Suppressor macrophage (primary cell): ENCODE measurements at regions not wholly inside any gene's neighbourhood (a gene's known extent, or its start where the extent isn't known, plus 50 kb on each side); places are given as distances from the start of the nearest gene placed in this dataset.
"Not testable (repeated sequence)": the region's sequence is repeated elsewhere in the genome, so short reads cannot be mapped to it uniquely, and the experiment has no call there.

ENCODE experiments used
- DNase-seq, 4 experiments: peaks; one replicate each; pipeline ENCODE4 v3.0.0-alpha.2; 2020 to 2022

DNA sequence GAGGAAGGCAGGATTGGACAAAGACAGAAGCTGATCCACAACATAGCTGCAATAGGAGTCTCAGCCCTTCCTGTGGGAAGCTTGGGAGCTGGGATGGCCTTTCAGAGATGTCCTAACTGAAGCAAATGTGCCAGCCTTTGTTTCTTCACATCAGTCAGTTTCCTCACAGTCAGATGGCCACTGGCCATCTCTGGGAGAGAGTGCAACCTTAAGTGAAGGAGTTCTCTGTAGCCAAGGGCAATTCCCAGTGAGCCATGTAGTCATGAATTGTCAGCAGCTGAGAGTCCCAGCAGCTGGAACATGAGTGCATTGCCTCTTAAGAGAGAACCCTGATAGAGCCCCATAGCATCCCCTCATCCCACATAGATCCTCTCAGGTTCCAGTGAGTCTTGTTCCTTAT is 89.1 kb upstream of the LIFR start:
- no peak for DNase-seq

DNA sequence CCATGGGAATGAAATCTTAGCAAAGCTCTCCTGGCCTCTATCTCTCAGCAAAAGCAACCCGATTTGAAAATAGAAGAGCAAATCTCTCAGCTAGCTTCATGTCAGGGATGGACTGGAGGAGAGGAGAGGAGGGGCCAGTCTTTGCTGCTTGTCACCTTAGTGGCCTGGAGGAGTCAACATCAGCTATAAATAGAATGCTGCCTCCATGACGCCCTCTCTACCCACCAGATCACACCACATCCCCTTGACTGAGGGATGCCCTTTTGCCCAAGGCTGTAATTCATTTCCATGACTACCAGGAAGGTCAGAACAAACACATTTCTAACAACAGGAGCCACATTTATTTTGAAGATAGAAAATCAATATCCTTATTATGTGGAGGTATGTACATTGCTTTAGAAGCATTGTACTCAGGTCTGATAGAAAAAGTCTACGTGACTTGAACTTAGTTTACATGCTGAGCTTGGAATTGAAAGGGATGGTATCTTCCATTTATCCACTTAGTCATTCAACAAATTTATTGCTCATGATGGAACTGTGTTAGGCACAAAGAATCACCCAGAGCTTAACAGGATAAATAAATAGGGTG is 92.4 kb upstream of the LIFR start:
- no peak for DNase-seq

DNA sequence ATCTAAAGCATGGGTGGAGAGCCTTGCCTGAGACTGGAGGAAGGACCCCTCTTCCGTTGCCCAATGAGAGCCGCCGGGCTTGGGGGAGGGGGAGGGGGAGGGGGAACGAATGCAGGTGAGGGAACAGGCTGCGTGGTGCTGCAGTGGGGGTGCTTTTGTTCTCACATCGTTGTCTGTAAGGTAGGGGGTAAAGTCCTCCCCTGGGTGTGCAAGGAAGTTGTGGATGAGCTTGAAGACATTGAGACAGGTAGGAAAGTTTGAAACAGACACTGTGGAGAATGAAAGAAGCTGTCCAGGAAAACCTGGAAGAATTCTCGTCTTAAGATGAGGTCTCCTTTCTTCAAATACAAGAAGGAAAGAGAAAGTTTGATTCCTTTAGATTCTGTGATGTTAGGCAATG is 94.1 kb upstream of the LIFR start:
- no peak for DNase-seq

DNA sequence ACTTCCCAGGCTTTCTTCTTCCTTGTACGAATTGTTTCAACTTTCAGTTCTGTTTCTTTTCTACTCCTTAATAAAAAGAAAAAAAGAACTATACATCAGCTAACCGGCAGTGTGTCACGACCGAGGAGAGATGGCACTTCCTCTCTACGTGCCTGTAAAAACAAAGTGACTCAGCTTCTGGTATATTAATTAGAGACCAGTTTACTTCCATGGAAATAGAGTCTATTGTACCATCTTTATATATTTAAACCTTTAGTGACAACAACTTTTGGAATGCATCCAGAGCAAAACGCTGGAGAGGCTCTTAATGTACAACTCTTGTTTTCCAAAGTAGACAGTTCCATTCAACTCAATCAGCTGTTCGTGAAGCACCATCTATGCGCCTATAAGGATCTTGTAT is 94.5 kb upstream of the LIFR start:
- DNase-seq = peak in 2 of 4 experiments; percentile 22 to 23

DNA sequence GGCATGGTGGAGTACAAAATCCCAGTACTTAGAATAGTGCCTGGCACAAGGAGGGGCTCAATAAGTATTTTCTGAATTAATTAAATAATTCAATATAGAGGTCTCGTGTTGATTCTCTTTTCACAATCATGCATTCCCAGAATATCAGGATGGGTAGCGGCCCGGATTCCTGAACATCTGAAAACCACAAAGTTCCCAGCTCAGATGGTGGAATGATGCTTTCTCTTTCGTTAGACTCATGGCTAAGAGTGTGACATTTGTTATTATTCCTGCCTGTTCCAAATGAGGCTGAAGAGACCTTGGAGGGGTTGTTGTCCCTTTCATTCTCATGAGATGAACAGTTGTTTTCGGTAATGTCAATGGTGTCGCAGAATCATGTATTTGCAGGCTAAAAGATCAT is 95.4 kb upstream of the LIFR start:
- no peak for DNase-seq

DNA sequence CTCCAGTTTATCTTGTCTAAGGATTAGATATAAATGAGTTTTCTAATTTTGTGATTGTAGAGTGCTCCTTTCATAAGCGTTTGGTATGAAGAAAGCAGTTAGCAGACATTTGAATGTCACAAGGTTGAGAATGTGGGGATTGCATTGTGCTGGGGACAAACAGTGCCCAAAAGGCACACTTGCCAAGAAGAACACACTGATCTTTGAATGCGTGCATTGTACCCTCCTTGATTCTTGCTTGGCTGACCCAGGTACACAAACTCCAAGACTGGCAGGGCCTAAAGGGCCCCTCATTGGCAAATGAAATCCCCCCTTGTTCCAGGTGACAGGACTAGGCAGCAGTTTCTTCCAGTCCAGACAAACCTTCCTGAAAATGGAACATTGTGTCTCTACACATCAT is 96.9 kb upstream of the LIFR start:
- no peak for DNase-seq

DNA sequence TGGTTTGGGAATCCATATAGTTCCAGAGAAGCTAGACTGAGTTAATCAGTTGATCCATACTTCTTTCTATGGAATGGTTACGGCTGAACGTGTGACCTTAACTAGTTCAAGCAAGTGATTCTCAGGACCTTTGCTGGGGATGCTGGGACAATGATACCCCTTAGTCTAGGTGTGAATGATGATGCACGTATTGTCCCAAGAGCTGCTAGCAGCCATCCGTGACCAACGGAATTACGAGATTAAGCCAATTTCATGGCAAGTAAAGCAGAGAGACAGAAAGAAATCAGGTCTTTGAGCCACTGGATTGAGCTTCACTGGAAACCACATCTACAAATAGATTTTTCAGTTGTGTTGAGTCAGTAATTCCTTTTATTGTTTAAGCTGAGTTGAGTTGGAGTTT is 99.2 kb upstream of the LIFR start:
- no peak for DNase-seq

DNA sequence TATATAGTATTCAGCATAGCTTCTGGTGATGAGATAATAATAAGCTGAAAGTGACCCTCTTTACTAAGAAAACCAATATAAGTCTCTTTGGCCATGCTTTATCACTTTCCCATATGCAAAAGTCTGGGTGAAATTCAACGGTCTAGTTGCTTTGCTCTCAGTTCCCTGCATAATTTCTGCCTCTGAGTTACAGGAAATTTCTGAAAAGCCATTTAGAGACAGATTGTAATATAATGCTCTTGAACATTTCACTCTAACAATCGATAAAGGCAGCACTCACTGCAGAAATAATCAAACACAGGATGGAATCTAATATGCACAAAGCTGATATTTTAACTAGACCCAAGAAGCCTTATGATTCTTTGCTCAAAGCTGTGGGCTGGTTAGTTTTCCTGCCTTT is 100.1 kb upstream of the LIFR start:
- no peak for DNase-seq

DNA sequence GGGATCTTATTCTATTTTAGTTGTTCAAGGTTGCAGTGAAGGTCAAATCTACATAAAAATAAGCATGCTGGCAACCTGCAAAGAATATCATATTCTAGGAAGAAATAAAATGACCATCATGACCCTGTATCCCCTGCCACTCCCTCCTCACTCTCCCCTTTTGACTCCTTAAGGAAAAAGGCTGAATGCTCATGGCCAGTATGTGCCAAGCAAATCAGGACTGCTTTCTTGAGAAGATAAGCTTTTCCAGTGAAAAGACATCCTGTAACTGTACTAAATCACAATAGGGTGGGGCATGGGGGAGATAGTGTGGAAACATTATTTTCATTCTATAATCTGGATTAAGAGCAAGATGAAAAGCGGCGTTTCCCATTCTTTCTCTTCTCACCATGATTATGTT is 100.6 kb upstream of the LIFR start:
- no peak for DNase-seq

DNA sequence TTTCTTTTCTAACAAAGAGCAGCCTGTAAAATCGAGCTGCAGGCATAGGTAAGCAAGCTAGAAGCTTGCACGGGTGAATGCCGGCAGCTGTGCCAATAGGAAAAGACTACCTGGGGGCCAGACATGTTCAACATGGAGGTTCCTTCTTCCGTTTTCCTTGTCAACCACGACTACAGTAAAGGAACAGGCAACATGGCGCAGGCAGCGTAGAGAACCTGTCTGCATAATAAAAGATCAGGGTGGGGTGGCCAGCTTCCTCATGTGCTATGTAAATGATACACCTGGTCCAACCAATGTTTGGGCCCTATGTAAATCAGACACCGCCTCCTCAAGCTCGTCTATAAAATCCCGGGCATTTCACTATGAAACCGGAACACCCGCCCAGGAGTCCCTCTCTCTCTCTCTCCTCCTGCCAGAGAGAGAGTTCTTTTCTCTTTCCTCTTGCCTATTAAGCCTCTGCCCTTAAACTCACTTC is 103.8 kb upstream of the LIFR start:
- DNase-seq = no peak

DNA sequence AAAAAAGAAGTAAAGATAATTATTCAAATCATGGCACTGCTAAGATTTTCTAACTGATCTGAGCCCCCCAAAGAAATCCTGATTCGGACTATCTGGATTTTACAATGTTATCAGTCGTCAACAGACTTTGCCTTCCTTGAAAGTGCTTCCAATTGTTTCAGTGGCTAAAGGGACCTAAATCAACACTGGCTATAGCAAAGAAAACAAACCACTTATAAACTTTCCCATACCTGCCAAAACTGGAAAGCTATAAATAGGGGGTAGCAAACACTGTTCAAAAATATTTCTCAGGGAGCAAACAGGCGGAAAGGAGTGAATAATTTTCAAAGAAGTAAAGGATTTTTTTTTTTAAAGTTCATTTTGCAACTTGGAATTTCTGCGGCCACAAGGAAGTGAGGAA is 105.6 kb upstream of the LIFR start:
- DNase-seq = no peak

DNA sequence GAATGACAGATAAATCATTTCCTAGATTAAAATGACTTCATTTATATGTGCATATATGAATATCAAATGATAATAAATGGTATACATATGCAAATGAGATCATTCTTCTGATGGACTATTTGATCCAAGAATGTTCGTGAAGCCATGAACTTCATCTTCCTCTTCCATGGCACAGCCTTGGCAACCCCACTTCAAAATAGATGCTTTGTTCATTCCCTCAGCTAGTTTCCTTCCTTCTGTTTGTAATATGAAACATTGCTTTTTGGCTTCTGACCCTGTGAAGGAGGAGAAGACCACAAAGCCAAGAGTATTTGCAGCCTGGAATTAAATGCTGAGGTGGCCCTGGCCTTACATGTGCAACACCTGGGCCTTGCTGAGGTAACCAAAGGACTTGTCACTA is 106.8 kb upstream of the LIFR start:
- no peak for DNase-seq

DNA sequence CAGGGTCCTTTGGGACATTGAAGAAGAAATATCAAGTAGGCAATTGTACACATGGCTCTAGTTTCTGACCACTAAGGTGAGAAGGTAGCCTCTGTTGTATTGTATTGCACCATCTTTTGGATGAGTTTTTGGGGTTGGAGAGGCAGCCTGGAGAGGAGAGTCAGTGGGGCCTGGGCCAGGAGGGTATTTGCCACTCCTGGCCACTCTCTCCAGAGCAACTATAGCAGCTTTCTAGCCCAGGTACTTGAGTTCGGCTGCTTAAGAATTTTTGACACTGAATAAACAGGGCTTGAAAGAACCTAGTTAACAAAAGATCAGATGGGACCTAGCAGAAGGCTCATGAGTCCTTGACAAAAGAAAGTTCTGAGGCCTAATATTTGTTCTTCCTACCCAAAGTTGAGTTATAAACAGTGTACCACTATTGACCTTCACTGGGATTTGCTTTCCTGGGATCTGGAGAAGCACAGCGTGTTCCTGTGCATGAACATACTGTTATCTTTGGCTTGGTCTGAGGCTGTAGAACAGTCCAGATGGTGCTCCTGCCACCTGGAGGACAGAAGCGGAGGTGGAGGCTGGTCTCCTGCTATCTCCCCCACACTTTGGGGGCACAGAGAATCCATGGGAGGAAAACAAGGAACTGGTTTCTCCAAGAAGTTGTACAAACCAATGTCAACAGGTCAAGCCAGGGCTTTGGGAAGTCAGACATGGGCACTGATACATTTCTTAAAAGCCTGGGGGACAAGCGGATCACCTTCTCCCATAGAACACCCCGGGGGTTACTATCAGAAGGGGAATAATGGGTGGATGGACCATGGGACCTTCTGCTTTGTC is 110.4 kb upstream of the LIFR start:
- peak in 3 of 4 experiments; percentile 2 to 7 (median 2) for DNase-seq

DNA sequence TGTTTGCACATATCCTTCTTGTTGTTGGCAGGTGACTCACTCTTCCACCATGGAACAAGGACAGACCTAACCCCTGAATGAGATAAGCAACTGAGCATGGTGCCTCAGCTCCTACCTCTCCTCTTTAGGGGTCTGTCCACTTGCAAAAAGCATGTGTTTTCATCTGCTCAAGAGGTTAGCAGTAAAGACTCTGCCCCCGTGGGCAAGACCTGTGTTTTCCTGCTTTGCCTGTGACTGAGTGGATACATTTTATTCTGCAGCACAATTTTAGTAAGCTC is 111.0 kb upstream of the LIFR start:
- no peak for DNase-seq

DNA sequence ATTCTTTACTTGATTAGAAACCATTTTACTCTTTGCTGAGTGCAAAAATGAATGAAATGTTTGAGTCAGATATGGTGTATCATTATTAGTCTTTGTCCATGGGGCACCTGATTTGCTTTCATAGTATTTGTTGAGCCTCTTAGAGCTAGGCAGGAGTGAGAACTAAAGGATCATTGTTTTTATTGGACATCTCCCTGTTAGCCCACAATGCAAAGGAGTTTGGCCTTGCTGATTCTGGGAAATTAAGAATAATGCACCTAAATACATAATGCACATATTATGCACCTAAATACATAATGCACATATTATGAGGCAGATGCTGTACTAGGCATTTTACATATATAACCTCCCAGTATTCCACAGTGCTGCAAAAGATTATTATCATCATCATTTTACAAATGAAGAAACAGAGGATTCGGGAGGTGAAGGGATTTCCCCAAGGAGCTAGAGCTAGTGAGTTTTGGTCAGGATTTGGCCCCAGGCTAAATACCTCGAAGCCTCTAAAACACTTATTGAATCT is 113.0 kb upstream of the LIFR start:
- no peak for DNase-seq

DNA sequence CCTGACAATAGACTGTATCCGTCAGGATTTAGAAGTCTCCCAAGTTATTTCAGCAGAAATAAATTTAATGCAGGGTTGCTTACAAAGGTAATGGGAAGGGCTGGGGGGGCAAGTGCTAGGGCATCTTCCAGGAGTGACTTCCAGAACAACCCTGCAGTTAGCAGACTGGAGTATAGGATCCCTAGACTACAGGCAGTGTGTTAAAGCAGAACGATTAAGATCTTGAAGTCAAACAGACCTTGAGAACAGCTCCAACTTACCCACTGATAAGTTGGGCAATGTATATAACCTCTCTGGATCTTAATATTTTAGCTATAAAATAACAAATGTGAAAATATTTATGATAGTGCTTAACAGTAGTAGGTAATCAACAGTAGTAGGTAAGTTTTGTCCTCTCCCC is 113.6 kb upstream of the LIFR start:
- DNase-seq = no peak

DNA sequence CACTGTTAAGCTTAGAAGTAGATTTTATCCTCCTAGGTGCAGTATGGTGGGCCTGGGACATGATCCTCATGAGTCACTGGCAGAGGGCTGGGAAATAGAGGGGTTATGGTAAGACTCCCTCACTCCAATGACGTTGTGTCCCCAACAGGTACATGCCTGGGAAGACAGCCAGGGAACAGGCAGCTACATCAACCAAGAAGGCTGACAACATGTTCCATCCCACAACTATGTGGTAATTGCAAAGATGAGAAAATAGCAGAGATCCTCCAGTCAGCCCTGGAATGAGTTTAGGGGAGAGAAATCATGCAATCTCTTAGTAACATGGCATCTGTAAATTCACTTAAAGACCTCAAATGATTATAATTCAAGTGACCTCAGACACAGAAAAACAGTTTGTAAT is 114.4 kb upstream of the LIFR start:
- DNase-seq = no peak

DNA sequence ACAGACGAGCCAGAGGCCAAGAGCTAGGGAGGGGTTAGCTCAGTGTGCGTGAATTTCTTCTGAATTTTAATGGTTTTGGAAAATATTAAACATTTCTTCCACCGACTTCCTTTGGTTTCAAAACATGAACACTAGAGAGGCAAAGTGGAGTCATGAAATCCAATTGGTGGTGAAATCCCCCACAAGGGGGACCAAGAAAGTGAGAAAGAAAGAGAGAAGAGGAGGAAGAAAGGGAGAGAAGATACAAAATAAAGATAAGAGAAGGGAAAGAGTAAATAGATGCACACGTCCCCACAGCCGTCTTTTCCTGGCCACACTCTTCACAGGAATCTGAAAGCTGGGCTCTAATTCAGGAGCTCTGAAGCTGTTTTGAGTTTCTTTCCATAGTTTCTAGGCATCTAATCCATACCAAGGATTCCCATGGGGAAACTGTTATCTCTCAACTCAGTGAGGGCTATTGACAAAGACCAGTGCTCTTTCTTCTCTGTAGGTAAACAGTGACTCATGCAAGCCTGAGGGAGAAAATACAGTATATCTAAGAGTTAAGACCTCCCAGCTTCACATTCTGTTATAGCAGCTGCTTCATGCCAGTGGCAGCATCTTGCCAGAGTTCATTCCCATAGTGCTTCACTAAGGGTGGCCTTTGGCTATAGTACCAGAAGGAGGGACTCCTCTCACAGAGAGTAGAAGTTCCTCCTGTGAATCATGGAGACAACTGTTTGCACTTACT is 115.8 kb upstream of the LIFR start:
- DNase-seq = no peak

DNA sequence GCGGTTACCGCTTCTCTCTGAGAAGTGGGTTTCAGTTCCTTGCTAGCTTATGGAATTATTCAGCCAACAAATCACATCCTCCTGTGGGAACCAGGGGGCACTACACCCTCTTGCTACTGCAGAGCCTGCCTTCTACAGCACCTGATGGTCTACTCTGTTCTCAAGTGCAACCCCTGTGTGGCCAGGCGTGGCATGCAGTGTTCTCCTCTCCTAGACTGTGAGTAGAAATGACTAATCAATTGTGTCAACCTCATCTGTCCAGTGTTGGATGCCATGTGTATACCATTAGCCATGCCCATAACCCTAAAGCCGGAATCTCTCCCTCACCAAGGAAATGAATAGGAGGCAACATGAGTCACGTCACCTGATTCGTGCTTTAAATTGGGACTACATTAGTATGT is 117.2 kb upstream of the LIFR start:
- DNase-seq = no peak

DNA sequence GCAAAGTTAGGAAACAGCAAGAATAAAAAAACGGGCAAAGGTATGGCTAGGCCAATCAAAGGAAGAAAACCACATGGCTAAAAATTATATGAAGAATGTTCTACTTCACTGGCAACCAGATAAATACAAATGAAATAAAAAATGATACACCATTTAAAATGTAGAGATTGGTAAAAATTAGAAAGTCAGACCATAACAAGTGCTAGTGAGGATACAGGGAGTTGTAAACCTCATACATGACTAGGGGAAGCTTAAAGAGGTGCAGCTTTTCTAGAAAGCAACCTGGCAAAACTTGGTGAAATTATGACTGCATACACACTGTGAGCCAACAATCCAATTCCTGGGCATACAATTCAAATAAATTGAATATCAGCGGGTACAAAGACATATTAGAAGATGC is 119.0 kb upstream of the LIFR start:
- DNase-seq = no peak

DNA sequence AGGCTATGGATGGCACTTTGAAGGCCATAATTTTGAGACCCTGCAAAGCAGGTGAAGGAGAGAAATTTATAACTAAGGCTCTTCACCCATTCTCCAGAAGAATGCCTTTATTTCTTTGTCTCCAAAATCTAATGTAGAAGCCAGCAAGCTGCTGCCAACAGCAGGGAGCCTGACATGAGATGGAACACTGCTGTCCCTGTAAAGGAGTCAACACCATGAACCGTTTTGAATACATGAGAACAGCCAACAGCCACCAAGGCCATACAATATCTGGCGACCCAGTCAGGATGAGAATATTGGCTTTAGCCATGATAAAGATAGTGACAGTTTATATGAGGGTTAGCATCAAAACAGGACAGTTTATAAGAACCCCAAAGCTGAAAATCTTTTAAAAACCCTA is 121.2 kb upstream of the LIFR start:
- no peak for DNase-seq

DNA sequence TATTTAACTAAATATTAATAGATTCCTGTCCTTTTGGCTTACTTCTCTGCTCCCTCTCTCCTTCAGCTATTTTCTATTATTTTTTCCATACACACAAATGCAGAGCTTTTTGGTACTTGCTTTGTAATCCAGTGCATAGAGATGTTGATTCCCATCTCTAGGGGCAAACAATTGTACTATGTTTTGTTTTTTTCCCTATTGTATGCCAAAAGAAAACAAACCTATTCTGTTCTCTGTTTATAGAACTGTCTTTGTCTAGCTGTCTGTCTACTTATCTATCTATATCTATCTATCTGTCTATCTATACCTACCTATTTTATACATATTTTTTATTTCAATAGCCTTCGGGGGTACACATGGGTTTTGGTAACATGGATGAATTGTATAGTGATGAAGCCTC is 121.6 kb upstream of the LIFR start:
- no peak for DNase-seq

DNA sequence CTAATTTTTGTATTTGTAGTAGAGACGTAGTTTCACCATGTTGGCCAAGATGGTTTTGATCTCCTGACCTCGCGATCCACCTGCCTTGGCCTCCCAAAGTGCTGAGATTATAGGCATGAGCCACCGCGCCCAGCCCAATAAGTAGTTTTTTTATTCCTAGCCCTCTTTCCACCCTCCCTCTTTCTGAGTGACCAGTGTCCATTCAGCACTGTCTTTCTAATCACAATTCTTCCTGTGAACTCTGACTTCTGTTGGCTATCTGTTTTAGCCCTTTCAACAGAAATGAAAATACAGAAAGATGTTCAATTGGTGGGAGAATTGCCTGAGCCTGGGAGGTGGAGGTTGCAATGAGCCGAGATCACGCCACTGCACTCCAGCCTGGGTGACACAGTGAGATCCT is 122.3 kb upstream of the LIFR start:
- not testable (repeated sequence) for DNase-seq
